Calu3 (cell line): ENCODE measurements at regions not wholly inside any gene's neighbourhood (a gene's known extent, or its start where the extent isn't known, plus 50 kb on each side); places are given as distances from the start of the nearest gene placed in this dataset.

Experiments used
- BruUV-seq: library from RNA; stranded (reverse); fragments of 400-500 nt; replicated peaks from 2 replicates; lab custom pipeline; 2021; lab: Mats Ljungman, UMichigan
- CTCF ChIA-PET: fragments of 300-600 bp; sonication (Branson Sonifier 250); formaldehyde crosslinking; loops from one replicate; lab custom pipeline; 2022; ENCODE audit warnings: antibody characterized with exemption; lab: Charles Lee
- DNase-seq: peaks from one replicate; pipeline ENCODE4 v3.0.0; 2022
- H3K27ac Mint-ChIP-seq: one replicate; pipeline ENCODE4 v1.8.0; 2022; ENCODE audit warnings: mixed read lengths; ENCODE audit not compliant: unreplicated experiment
- H3K27me3 Mint-ChIP-seq: one replicate; pipeline ENCODE4 v1.8.0; 2022; ENCODE audit warnings: mixed read lengths; ENCODE audit not compliant: unreplicated experiment
- H3K36me3 Mint-ChIP-seq: one replicate; pipeline ENCODE4 v1.8.0; 2022; ENCODE audit warnings: mild to moderate bottlenecking, moderate library complexity, mixed read lengths; ENCODE audit not compliant: insufficient read depth, unreplicated experiment
- H3K4me1 Mint-ChIP-seq: one replicate; pipeline ENCODE4 v1.8.0; 2022; ENCODE audit warnings: mild to moderate bottlenecking, low read depth, mixed read lengths; ENCODE audit not compliant: unreplicated experiment
- H3K4me3 Mint-ChIP-seq: one replicate; pipeline ENCODE4 v1.8.0; 2022; ENCODE audit warnings: mild to moderate bottlenecking, low read depth, moderate library complexity, mixed read lengths; ENCODE audit not compliant: unreplicated experiment
- H3K9me3 Mint-ChIP-seq: one replicate; pipeline ENCODE4 v1.8.0; 2022; ENCODE audit warnings: low read depth, mixed read lengths; ENCODE audit not compliant: unreplicated experiment
- intact Hi-C: fragments of 100-400 bp; cut with micrococcal nuclease; formaldehyde crosslinking; loops from one replicate; pipeline ENCODE4 v1.10.0; 2022; ENCODE audit not compliant: unreplicated experiment
- TF ChIP-seq, protein P1 (sequence below): fragments of 200-600 bp; IDR thresholded peaks from one replicate; pipeline ENCODE4 v1.8.0; 2022; ENCODE audit warnings: antibody characterized with exemption; ENCODE audit not compliant: unreplicated experiment

DNA sequence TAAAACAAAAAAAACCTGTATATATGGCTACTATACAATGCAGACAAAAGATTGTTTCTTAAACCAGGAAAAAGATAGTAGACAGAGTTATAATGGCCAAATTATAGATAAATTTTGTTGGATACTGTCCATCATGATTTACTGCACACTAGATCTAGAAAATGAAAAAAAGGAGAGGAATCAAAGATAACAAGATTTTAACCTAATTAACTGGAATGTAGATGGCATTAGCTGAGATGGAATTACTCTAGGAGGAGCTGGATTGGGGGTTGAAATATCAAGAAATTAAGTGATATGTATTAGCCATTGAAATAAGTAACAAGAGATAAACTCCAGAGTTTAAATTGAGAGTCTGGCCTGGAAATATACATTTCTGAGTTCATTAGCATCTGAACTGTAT, 1489.1 kb downstream of the PLA2G4A start:
- DNase-seq: no peak
- no peaks in the 10 kb centered on the region for H3K27me3 Mint-ChIP-seq
- BruUV-seq: no TSS peak
- H3K27ac Mint-ChIP-seq: no peak overlapping the region
- no peaks in the 10 kb centered on the region for H3K36me3 Mint-ChIP-seq
- intact Hi-C loops: no loop called here
- CTCF ChIA-PET: no interaction called here
- no peaks in the 10 kb centered on the region for H3K4me1 Mint-ChIP-seq
- no peak overlapping the region for H3K4me3 Mint-ChIP-seq
- H3K9me3 Mint-ChIP-seq: no peaks in the 10 kb centered on the region
- TF ChIP-seq, protein P1, sequence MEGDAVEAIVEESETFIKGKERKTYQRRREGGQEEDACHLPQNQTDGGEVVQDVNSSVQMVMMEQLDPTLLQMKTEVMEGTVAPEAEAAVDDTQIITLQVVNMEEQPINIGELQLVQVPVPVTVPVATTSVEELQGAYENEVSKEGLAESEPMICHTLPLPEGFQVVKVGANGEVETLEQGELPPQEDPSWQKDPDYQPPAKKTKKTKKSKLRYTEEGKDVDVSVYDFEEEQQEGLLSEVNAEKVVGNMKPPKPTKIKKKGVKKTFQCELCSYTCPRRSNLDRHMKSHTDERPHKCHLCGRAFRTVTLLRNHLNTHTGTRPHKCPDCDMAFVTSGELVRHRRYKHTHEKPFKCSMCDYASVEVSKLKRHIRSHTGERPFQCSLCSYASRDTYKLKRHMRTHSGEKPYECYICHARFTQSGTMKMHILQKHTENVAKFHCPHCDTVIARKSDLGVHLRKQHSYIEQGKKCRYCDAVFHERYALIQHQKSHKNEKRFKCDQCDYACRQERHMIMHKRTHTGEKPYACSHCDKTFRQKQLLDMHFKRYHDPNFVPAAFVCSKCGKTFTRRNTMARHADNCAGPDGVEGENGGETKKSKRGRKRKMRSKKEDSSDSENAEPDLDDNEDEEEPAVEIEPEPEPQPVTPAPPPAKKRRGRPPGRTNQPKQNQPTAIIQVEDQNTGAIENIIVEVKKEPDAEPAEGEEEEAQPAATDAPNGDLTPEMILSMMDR: no peak

DNA sequence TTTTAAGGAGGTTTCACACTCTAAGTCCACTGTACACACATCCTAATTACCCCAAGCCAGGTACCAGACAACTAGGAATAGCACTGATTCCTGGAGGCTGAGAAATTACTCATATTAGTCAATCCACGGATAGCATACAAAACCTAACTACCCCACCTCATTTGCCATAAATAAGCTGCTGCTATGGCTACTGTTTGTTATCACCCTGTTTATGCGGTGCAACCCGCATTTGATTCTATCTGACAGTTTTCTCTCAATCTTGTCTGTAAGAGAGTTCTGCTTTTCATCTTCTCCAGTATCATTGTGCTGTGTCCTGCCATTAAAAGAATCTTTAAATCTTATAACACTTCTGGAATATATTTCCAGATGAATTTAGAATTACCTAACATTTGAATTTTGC, 1496.5 kb downstream of the PLA2G4A start:
- Mint-ChIP-seq H3K36me3 (no peaks in the 10 kb centered on the region), H3K9me3 (no peaks in the 10 kb centered on the region), H3K27me3 (no peaks in the 10 kb centered on the region), H3K4me1 (no peaks in the 10 kb centered on the region), H3K27ac (no peak overlapping the region), H3K4me3 (no peak overlapping the region)
- DNase-seq: no peak
- BruUV-seq: no TSS peak
- intact Hi-C loops: no loop called here
- TF ChIP-seq, protein P1: no peak
- CTCF ChIA-PET: no interaction called here

DNA sequence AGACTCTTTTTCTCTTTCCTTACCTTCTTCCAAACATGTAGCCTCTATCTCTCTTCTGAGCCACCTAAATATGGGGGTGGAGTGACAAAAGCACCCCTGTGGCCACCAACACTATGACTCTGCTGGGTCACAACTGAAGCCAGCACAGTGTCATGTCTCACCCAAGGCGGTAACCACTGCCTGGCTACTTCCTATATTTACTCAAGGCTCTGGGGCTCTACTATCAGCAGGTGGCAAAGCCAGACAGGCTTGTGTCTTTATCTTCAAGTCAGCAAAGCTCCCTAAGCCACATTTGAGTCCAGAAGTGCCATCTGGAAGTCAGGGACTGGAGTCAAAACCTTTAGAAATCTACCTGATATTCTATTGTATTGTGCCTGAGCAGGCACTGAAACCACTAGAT, 1515.2 kb downstream of the PLA2G4A start:
- no peak overlapping the region for H3K4me3 Mint-ChIP-seq
- TF ChIP-seq, protein P1: no peak
- no peak for DNase-seq
- H3K27ac Mint-ChIP-seq: no peak overlapping the region
- no peaks in the 10 kb centered on the region for H3K36me3 Mint-ChIP-seq
- no peaks in the 10 kb centered on the region for H3K27me3 Mint-ChIP-seq
- intact Hi-C loops: no loop called here
- no peaks in the 10 kb centered on the region for H3K4me1 Mint-ChIP-seq
- BruUV-seq: no TSS peak
- H3K9me3 Mint-ChIP-seq: peaks cover 3% of the 10 kb centered on the region
- CTCF ChIA-PET: no interaction called here

DNA sequence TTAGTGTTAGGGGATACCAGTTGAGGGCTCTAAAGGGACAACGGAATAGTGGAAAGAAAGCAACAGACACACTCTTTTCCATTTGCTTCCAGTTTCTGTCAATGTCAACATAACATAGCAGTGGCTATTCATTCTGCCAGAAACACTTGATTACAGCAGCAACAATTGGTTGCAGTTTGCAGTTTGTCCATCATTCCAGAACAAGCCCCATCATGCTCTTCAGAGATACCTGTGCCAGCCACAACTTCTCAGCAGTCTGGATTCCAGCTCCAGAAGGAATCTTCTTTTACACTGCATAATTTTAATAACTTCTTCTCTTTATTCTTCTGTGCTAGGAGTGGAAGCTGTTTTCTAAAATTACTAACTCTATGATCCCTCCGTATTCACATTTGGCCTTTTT, 1521.4 kb downstream of the PLA2G4A start:
- Mint-ChIP-seq H3K4me3 (no peak overlapping the region), H3K27ac (no peak overlapping the region), H3K27me3 (no peaks in the 10 kb centered on the region), H3K9me3 (peaks cover 2% of the 10 kb centered on the region), H3K4me1 (no peaks in the 10 kb centered on the region), H3K36me3 (no peaks in the 10 kb centered on the region)
- CTCF ChIA-PET: no interaction called here
- TF ChIP-seq, protein P1: no peak
- no TSS peak for BruUV-seq
- intact Hi-C loops: no loop called here
- no peak for DNase-seq

DNA sequence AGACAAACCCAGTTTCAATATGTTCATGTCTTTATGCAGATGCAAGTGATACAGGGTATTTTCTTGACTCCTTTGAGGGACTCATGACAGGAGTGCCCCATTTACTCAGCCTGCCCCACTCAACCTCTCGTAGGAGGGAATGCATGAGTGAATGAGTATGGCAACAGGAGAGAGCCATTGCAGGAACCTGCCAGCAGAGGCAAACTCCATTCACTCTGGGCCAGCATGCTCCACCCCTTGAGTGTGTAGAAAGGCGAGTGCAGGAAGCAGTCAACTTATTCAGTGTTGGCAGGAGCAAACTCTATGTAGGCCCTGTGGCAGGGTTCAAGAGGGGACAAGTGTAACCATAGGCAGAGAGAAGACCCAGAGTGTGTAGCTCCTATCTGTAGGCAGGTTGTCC, 1526.3 kb downstream of the PLA2G4A start:
- TF ChIP-seq, protein P1: no peak

More for the DNA sequence above, 1526.3 kb downstream of the PLA2G4A start:
- CTCF ChIA-PET: no interaction called here
- no TSS peak for BruUV-seq
- peaks cover 10% of the 10 kb centered on the region for H3K9me3 Mint-ChIP-seq
- H3K27me3 Mint-ChIP-seq: no peaks in the 10 kb centered on the region
- no peaks in the 10 kb centered on the region for H3K36me3 Mint-ChIP-seq
- no peak overlapping the region for H3K4me3 Mint-ChIP-seq
- no peak overlapping the region for H3K27ac Mint-ChIP-seq
- intact Hi-C loops: no loop called here
- no peak for DNase-seq
- H3K4me1 Mint-ChIP-seq: no peaks in the 10 kb centered on the region
